ENCODE measurements at regions not wholly inside any gene's neighbourhood (a gene's known extent, or its start where the extent isn't known, plus 50 kb on each side); places are given as distances from the start of the nearest gene placed in this dataset.

DNA sequence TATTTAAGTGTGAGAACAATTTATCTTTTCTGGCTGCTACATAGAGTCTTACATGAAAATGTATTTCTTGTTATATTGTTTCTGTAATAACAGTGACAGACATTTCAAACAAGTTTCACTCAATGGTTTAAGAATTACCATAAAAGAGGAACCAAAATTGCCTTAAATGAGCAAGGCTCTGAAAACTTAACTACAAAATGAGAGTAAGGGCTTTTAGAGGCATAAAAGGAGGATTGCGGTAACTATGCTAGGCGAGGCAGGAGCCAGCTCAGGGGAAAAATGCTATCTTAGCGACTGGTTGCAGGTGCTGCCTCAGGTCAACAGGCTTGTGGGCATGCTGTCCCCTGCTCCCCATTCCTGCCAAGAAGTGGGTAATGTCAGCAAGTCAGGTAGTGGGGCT is 81.7 kb upstream of the MSI2 start:
- Histone ChIP-seq H3K9me3 (ENCODE audit: control insufficient read depth, insufficient read depth, low read length) (no peaks in the 10 kb centered on the region), H3K27me3 (ENCODE audit: control insufficient read depth, insufficient read depth, low read length) (peaks cover 3% of the 10 kb centered on the region), H3K27ac (ENCODE audit: low read depth, low read length) (no peak overlapping the region), H3K4me3 (ENCODE audit: low read depth, low read length) (no peak overlapping the region)
- POLR2A ChIA-PET: no interaction called here
- no peak for TF ChIP-seq CTCF (IDR thresholded peaks at IDR 0.05; ENCODE audit: low read depth, low read length)
- CTCF ChIA-PET: no interaction called here
- no peak for DNase-seq (ENCODE audit: low read depth, low spot score)

DNA sequence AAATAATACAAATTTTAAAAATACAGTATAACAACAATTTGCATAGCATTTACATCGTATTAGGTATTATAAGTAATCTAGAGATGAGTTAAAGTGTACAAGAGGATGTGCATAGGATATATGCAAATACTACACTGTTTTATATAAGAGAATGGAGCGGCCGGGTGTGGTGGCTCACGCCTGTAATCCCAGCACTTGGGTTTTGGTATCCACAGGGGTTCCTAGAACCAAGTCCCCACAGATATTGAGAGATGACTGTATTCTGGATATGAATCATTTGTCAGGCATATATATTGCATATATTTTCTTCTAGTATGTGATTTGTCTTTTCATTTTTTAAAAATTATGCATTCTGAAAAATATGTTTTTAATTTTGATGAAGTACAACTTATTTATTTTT is 77.5 kb upstream of the MSI2 start:
- Histone ChIP-seq H3K4me3 (ENCODE audit: low read depth, low read length) (no peak overlapping the region), H3K27ac (ENCODE audit: low read depth, low read length) (no peak overlapping the region), H3K9me3 (ENCODE audit: control insufficient read depth, insufficient read depth, low read length) (no peaks in the 10 kb centered on the region), H3K27me3 (ENCODE audit: control insufficient read depth, insufficient read depth, low read length) (peaks cover 3% of the 10 kb centered on the region)
- POLR2A ChIA-PET: no interaction called here
- no peak for DNase-seq (ENCODE audit: low read depth, low spot score)
- CTCF ChIA-PET: no interaction called here
- TF ChIP-seq CTCF (IDR thresholded peaks at IDR 0.05; ENCODE audit: low read depth, low read length): no peak

DNA sequence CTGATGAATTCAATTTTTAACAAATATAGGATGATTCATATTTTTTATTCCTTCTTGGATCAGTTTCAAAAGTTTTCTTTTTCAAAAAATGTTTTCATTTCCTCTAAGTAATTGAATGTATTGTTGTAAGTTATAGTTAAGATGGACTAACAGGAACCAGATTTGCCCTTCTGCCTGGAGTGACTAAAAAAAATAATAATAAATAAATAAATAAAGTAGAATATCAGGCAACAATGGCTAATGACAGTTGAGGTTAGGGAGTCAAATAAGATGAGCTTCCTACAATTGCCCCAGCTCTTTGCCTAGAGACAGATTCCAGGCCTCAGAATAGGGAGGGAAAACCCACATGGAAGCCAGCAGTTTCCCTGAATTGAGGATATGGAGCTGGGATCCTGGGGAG is 73.7 kb upstream of the MSI2 start:
- Histone ChIP-seq H3K27ac (ENCODE audit: low read depth, low read length) (no peak overlapping the region), H3K4me3 (ENCODE audit: low read depth, low read length) (no peak overlapping the region), H3K9me3 (ENCODE audit: control insufficient read depth, insufficient read depth, low read length) (no peaks in the 10 kb centered on the region), H3K27me3 (ENCODE audit: control insufficient read depth, insufficient read depth, low read length) (no peaks in the 10 kb centered on the region)
- ChIA-PET CTCF (interaction anchor here (0.7 to 1.5 kb wide), 3 partner anchors 60 to 650 kb away, joined by 3 to 9 read pairs (median 4); no protein-coding TSS in a partner anchor), POLR2A (no interaction called here)
- DNase-seq (ENCODE audit: low read depth, low spot score): no peak
- no peak for TF ChIP-seq CTCF (IDR thresholded peaks at IDR 0.05; ENCODE audit: low read depth, low read length)

DNA sequence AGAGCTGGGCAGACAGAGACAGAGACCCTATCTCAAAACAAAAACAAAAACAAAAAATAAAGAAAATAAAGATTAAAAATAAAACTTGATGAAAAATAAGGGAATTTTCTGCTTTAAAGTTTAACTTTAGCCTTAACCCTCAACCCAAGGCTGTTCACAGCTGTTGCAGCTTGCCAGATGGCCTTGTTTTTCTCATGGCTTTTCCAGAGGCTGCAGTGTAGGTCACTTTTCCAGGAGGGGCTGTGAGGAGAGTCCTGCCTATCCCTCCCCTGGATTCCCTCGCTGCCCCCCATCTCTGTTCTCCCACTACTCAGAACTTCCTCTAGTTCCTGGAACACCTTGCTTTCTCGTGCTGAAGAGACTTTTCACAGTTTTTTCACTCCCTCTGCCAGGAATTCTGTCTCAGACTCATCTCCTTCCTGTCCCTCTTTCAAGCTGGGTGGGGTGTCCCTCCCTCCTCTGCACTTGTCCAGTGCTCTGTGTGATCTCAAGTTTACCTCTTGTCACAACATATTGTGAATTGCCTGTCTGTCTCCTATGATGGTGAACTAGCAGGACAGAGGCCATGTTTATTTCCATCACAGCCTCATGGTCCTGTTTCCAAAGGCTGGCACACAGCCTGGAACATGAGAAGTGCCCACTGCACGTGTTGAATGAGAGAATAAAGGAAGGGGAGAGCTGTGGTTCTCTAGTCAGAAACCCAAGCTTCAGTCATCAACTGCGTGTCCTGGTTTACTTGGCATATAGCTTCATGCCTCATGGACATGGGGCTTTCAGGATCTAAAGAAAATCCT is 69.9 kb upstream of the MSI2 start:
- CTCF ChIA-PET: interaction anchor here (0.5 kb wide), 1 partner anchor 52 kb away, joined by 3 read pairs; no protein-coding TSS in a partner anchor
- TF ChIP-seq CTCF (IDR thresholded peaks at IDR 0.05; ENCODE audit: low read depth, low read length): no peak

GRCh38 chr17:57187391-57187790 is 68.9 kb upstream of the MSI2 start:
- H3K9me3 ChIP-seq (ENCODE audit: control insufficient read depth, insufficient read depth, low read length): no peaks in the 10 kb centered on the region
- CTCF ChIA-PET: interaction anchor here (0.5 kb wide), 1 partner anchor 53 kb away, joined by 3 read pairs; no protein-coding TSS in a partner anchor
- no peak overlapping the region for H3K4me3 ChIP-seq (ENCODE audit: low read depth, low read length)
- DNase-seq (ENCODE audit: low read depth, low spot score): no peak
- POLR2A ChIA-PET: no interaction called here
- TF ChIP-seq CTCF (IDR thresholded peaks at IDR 0.05; ENCODE audit: low read depth, low read length): no peak
- H3K27ac ChIP-seq (ENCODE audit: low read depth, low read length): no peak overlapping the region
- no peaks in the 10 kb centered on the region for H3K27me3 ChIP-seq (ENCODE audit: control insufficient read depth, insufficient read depth, low read length)

More for the DNA sequence above, 69.9 kb upstream of the MSI2 start:
- Histone ChIP-seq H3K27me3 (ENCODE audit: control insufficient read depth, insufficient read depth, low read length) (no peaks in the 10 kb centered on the region), H3K9me3 (ENCODE audit: control insufficient read depth, insufficient read depth, low read length) (no peaks in the 10 kb centered on the region), H3K4me3 (ENCODE audit: low read depth, low read length) (no peak overlapping the region), H3K27ac (ENCODE audit: low read depth, low read length) (no peak overlapping the region)
- DNase-seq (ENCODE audit: low read depth, low spot score): no peak
- POLR2A ChIA-PET: no interaction called here

Data from AG04450 (cell line).